ENCODE measurements at regions not wholly inside any gene's neighbourhood (a gene's known extent, or its start where the extent isn't known, plus 50 kb on each side); places are given as distances from the start of the nearest gene placed in this dataset.

- no peak for TF ChIP-seq POLR2AphosphoS5 (IDR thresholded peaks at IDR 0.05; ENCODE audit: low read depth, low read length)
- TF ChIP-seq TAF1 (IDR thresholded peaks at IDR 0.05; ENCODE audit: low read depth, low read length): no peak
- TF ChIP-seq POLR2A (IDR thresholded peaks at IDR 0.05; ENCODE audit: low read depth, low read length): no peak
- no peak for TF ChIP-seq SPI1 (IDR thresholded peaks at IDR 0.05; ENCODE audit: low read depth, low read length)
Observed at GRCh38 chr1:181416268-181416860, 67.0 kb upstream of the CACNA1E start.

Measured in GM12891 (cell line).